Mesenchymal stem cell (in vitro differentiated cells and primary cell): ENCODE measurements at regions not wholly inside any gene's neighbourhood (a gene's known extent, or its start where the extent isn't known, plus 50 kb on each side); places are given as distances from the start of the nearest gene placed in this dataset.

ENCODE experiments used
- DNase-seq: peaks from one replicate; pipeline ENCODE4 v3.0.0-alpha.2; 2013
- H2AFZ ChIP-seq: one replicate; pipeline ENCODE4 v1.6.1; 2013; ENCODE audit warnings: low read depth, mild to moderate bottlenecking, control low read depth, inconsistent platforms, low read length, moderate library complexity
- H2AK5ac ChIP-seq: 2 replicates; pipeline ENCODE4 v1.6.1; 2013; ENCODE audit warnings: low read length, moderate library complexity, mild to moderate bottlenecking, inconsistent platforms; ENCODE audit not compliant: severe bottlenecking
- H2BK120ac ChIP-seq: one replicate; pipeline ENCODE4 v1.6.1; 2013; ENCODE audit warnings: low read depth, mild to moderate bottlenecking, inconsistent platforms, low read length, moderate library complexity
- H2BK12ac ChIP-seq, 2 experiments: one replicate each; pipeline ENCODE4 v1.6.1; 2013; ENCODE audit warnings: inconsistent platforms in 2 of 2, low read length in 2 of 2, mild to moderate bottlenecking in 2 of 2, moderate library complexity in 2 of 2, control low read depth in 1 of 2
- H2BK15ac ChIP-seq: one replicate; pipeline ENCODE4 v1.6.1; 2013; ENCODE audit warnings: mild to moderate bottlenecking, low read depth, inconsistent platforms; ENCODE audit not compliant: poor library complexity, severe bottlenecking
- H2BK5ac ChIP-seq: 2 replicates; pipeline ENCODE4 v1.6.1; 2013; ENCODE audit warnings: low read depth, mild to moderate bottlenecking, low read length, control low read depth, inconsistent platforms; ENCODE audit not compliant: poor library complexity, severe bottlenecking
- H3K14ac ChIP-seq, 2 experiments: one replicate each; pipeline ENCODE4 v1.6.1; 2013; ENCODE audit warnings: inconsistent platforms in 2 of 2, low read length in 2 of 2, control low read depth in 1 of 2, mild to moderate bottlenecking in 1 of 2, moderate library complexity in 1 of 2
- H3K18ac ChIP-seq, 2 experiments: one replicate each; pipeline ENCODE4 v1.6.1; 2013; ENCODE audit warnings: inconsistent platforms in 2 of 2, low read length in 2 of 2, control low read depth in 1 of 2, low read depth in 1 of 2, mild to moderate bottlenecking in 1 of 2
- H3K23ac ChIP-seq, 2 experiments: one replicate each; pipeline ENCODE4 v1.6.1; 2013; ENCODE audit warnings: inconsistent platforms in 2 of 2, low read length in 2 of 2, mild to moderate bottlenecking in 2 of 2, moderate library complexity in 2 of 2, control low read depth in 1 of 2
- H3K27ac ChIP-seq: 2 replicates; pipeline ENCODE4 v1.5.1; 2013; ENCODE audit warnings: mild to moderate bottlenecking, moderate library complexity, low read length, control low read depth, inconsistent platforms; ENCODE audit not compliant: poor library complexity, severe bottlenecking
- H3K27me3 ChIP-seq, 2 experiments: 2 replicates each; pipeline versions ENCODE4 v1.6.1 to v1.7.0; 2013; ENCODE audit warnings: low read length in 2 of 2, mild to moderate bottlenecking in 2 of 2, moderate library complexity in 2 of 2, control low read depth in 1 of 2, inconsistent platforms in 1 of 2; ENCODE audit not compliant: control insufficient read depth in 1 of 2, insufficient read depth in 1 of 2
- H3K36me3 ChIP-seq, 2 experiments: 2 replicates each; pipeline versions ENCODE4 v1.6.1 to v1.7.0; 2013; ENCODE audit warnings: low read length in 2 of 2, control low read depth in 1 of 2, inconsistent platforms in 1 of 2, low read depth in 1 of 2, mild to moderate bottlenecking in 1 of 2; ENCODE audit not compliant: insufficient read depth in 2 of 2, control insufficient read depth in 1 of 2
- H3K4ac ChIP-seq, 2 experiments: one replicate each; pipeline ENCODE4 v1.6.1; 2013; ENCODE audit warnings: inconsistent platforms in 2 of 2, low read length in 2 of 2, mild to moderate bottlenecking in 2 of 2, moderate library complexity in 2 of 2, control low read depth in 1 of 2, low read depth in 1 of 2
- H3K4me1 ChIP-seq: 2 replicates; pipeline ENCODE4 v1.6.1; 2013; ENCODE audit warnings: low read depth, low read length, control low read depth; ENCODE audit not compliant: control insufficient read depth, insufficient read depth
- H3K4me2 ChIP-seq: 2 replicates; pipeline ENCODE4 v1.6.1; 2013; ENCODE audit warnings: low read length, mild to moderate bottlenecking, inconsistent platforms; ENCODE audit not compliant: poor library complexity, severe bottlenecking
- H3K4me3 ChIP-seq, 2 experiments: 2 replicates each; pipeline versions ENCODE4 v1.5.1 to v1.7.0; 2013; ENCODE audit warnings: low read length in 2 of 2, mild to moderate bottlenecking in 2 of 2, control low read depth in 1 of 2, low read depth in 1 of 2; ENCODE audit not compliant: insufficient read depth in 1 of 2
- H3K79me1 ChIP-seq: replicated peaks from 2 replicates; pipeline ENCODE4 v1.6.1; 2013; ENCODE audit warnings: mild to moderate bottlenecking, control low read depth, low read length, inconsistent platforms; ENCODE audit not compliant: poor library complexity, severe bottlenecking
- H3K9ac ChIP-seq: 2 replicates; pipeline ENCODE4 v1.7.0; 2013; ENCODE audit warnings: mild to moderate bottlenecking, low read length, moderate library complexity
- H3K9me3 ChIP-seq: 2 replicates; pipeline ENCODE4 v1.7.0; 2013; ENCODE audit warnings: mild to moderate bottlenecking, low read length; ENCODE audit not compliant: control insufficient read depth
- H4K8ac ChIP-seq: one replicate; pipeline ENCODE4 v1.6.1; 2013; ENCODE audit warnings: inconsistent platforms, mild to moderate bottlenecking, low read length, moderate library complexity
- H4K91ac ChIP-seq: one replicate; pipeline ENCODE4 v1.6.1; 2013; ENCODE audit warnings: mild to moderate bottlenecking, low read length, inconsistent platforms
- WGBS: methylation state at CpG from one replicate; pipeline ENCODE4 v1.1.7; 2013; ENCODE audit warnings: mixed read lengths; 5-methylcytosine and 5-hydroxymethylcytosine counted together

DNA sequence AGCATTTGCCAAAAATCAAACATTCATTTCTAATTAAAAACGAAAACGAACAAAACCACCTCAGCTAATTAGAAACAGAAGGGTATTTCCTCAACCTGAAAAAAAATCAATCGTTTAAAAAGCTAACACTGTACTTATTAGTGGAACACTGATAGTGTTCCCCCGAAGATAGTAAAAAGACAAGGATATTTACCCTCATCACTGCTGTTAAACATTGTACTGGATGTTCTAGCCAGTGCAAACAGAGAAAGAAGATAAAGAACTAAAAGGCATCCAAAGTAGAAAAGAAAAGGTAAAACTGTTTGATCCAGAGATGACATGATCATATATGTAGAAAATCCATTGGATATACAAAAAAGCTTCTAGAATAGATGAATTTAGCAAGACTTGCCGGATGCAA lies 508.3 kb downstream of the DMRTA1 start:
- no peak overlapping the region for H3K4me2 ChIP-seq
- no peak overlapping the region for H4K8ac ChIP-seq
- no peak overlapping the region for H2BK120ac ChIP-seq
- 85% methylated on average over 3 of the region's 5 CpGs for WGBS
- no peaks in the 10 kb centered on the region for H3K36me3 ChIP-seq
- no peak overlapping the region for H2AK5ac ChIP-seq
- H3K14ac ChIP-seq, result no peak overlapping the region
- no peak overlapping the region for H3K23ac ChIP-seq
- H3K9me3 ChIP-seq, result no peaks in the 10 kb centered on the region
- H3K4ac ChIP-seq, result no peak overlapping the region
- H3K4me1 ChIP-seq, result no peaks in the 10 kb centered on the region
- H3K79me1 ChIP-seq, result no peaks in the 10 kb centered on the region
- no peak overlapping the region for H2AFZ ChIP-seq
- H3K18ac ChIP-seq, result no peak overlapping the region
- no peak overlapping the region for H2BK12ac ChIP-seq
- H4K91ac ChIP-seq, result no peak overlapping the region
- DNase-seq, result no peak
- no peak overlapping the region for H2BK5ac ChIP-seq
- no peak overlapping the region for H3K4me3 ChIP-seq
- no peaks in the 10 kb centered on the region for H3K27me3 ChIP-seq
- no peak overlapping the region for H2BK15ac ChIP-seq
- no peak overlapping the region for H3K9ac ChIP-seq
- H3K27ac ChIP-seq, result no peak overlapping the region

GRCh38 chr9:22969350-22969979 lies 522.8 kb downstream of the DMRTA1 start:
- Histone ChIP-seq H4K8ac (no peak overlapping the region), H3K4ac (no peak overlapping the region), H2AK5ac (no peak overlapping the region), H3K79me1 (no peaks in the 10 kb centered on the region), H2BK15ac (no peak overlapping the region), H2AFZ (no peak overlapping the region), H3K36me3 (no peaks in the 10 kb centered on the region), H3K4me2 (no peak overlapping the region), H3K9ac (no peak overlapping the region), H3K18ac (no peak overlapping the region), H3K9me3 (no peaks in the 10 kb centered on the region), H2BK12ac (no peak overlapping the region), H4K91ac (no peak overlapping the region), H2BK120ac (no peak overlapping the region), H3K27ac (no peak overlapping the region), H3K4me3 (no peak overlapping the region), H2BK5ac (no peak overlapping the region), H3K14ac (no peak overlapping the region), H3K23ac (no peak overlapping the region), H3K4me1 (no peaks in the 10 kb centered on the region), H3K27me3 (no peaks in the 10 kb centered on the region)
- no peak for DNase-seq

DNA sequence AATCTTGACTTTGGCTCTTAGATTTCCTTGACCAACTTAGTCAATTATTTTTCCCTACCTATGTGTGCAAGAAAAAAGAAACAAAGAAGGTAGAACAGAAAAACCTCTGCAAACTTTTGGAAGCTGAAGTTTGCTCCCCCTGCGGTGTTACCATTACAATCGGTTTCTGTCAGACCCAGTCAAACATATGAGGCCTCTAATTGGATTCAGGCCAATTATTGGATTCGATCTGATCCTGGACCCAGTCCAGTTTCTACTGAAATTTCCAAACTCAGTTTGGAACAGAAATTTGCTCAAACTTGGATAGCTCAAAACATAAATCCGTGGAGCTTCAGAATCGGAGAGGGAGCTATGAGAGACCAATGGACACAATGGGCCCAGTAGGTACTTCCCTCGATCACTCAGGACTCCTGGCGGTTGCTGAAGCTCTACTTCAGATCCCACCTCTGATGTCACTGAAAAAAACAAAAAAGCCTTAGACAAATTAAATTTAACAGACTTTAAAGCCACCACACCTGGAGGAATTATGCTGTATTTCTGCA lies 523.9 kb downstream of the DMRTA1 start:
- H3K27ac ChIP-seq, result no peak overlapping the region
- no peaks in the 10 kb centered on the region for H3K79me1 ChIP-seq
- 95% methylated on average over 6 of the region's 7 CpGs for WGBS

DNA sequence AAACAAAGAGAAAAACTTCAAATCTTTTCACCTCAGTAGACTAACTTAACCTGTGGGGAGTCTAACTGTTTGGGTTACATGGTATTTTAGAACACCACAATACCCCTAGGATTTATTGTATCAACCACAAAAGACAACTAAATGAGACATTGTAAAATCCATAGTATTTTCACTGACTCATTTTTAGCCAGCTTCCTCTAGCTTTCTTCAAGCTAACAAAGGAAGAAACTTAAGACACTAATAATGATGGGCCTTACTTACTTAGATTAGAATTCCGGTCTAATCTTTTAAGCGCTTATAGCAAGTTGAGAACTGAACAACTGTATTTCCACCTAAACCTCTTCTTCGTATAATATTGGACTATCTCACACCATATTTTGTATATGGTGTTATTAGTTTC lies 529.3 kb downstream of the DMRTA1 start:
- H2AK5ac ChIP-seq, result no peak overlapping the region
- no peaks in the 10 kb centered on the region for H3K9me3 ChIP-seq
- no peak overlapping the region for H4K8ac ChIP-seq
- H3K36me3 ChIP-seq, result no peaks in the 10 kb centered on the region
- no peak for DNase-seq
- H2BK120ac ChIP-seq, result no peak overlapping the region
- H2AFZ ChIP-seq, result no peak overlapping the region
- H3K27ac ChIP-seq, result no peak overlapping the region
- no peak overlapping the region for H3K4ac ChIP-seq
- no peak overlapping the region for H4K91ac ChIP-seq
- H2BK12ac ChIP-seq, result no peak overlapping the region
- H3K23ac ChIP-seq, result no peak overlapping the region
- peak overlapping the region in 1 of 2 experiments; percentile 12 for H3K4me3 ChIP-seq
- 100% methylated on average over 1 of the region's 3 CpGs for WGBS
- H3K4me2 ChIP-seq, result no peak overlapping the region
- H2BK5ac ChIP-seq, result no peak overlapping the region
- no peaks in the 10 kb centered on the region for H3K79me1 ChIP-seq
- no peaks in the 10 kb centered on the region for H3K4me1 ChIP-seq
- H3K9ac ChIP-seq, result peak overlapping the region; percentile 26
- H3K18ac ChIP-seq, result no peak overlapping the region
- no peak overlapping the region for H3K14ac ChIP-seq
- no peaks in the 10 kb centered on the region for H3K27me3 ChIP-seq
- no peak overlapping the region for H2BK15ac ChIP-seq

More for the DNA sequence above, 523.9 kb downstream of the DMRTA1 start:
- no peak overlapping the region for H3K9ac ChIP-seq
- no peak overlapping the region for H3K4ac ChIP-seq
- no peak for DNase-seq
- H3K4me3 ChIP-seq, result no peak overlapping the region
- H2AK5ac ChIP-seq, result no peak overlapping the region
- no peak overlapping the region for H2BK5ac ChIP-seq
- no peak overlapping the region for H2AFZ ChIP-seq
- no peak overlapping the region for H3K4me2 ChIP-seq
- no peak overlapping the region for H2BK15ac ChIP-seq
- H3K18ac ChIP-seq, result no peak overlapping the region
- H4K91ac ChIP-seq, result no peak overlapping the region
- H3K36me3 ChIP-seq, result no peaks in the 10 kb centered on the region
- no peaks in the 10 kb centered on the region for H3K9me3 ChIP-seq
- no peak overlapping the region for H3K14ac ChIP-seq
- H3K4me1 ChIP-seq, result no peaks in the 10 kb centered on the region
- H2BK12ac ChIP-seq, result no peak overlapping the region
- no peak overlapping the region for H3K23ac ChIP-seq
- no peak overlapping the region for H2BK120ac ChIP-seq
- no peak overlapping the region for H4K8ac ChIP-seq
- H3K27me3 ChIP-seq, result no peaks in the 10 kb centered on the region
